HEK293T (cell line): ENCODE measurements at regions not wholly inside any gene's neighbourhood (a gene's known extent, or its start where the extent isn't known, plus 50 kb on each side); places are given as distances from the start of the nearest gene placed in this dataset.

ENCODE experiments used
- ARNT ChIP-seq: fragments of 450-650 bp; IDR thresholded peaks from 2 replicates; pipeline ENCODE4 v1.6.1; 2017; ENCODE audit warnings: mild to moderate bottlenecking
- BHLHE40 ChIP-seq: fragments of 450-650 bp; IDR thresholded peaks from 2 replicates; pipeline ENCODE4 v1.6.1; 2016; ENCODE audit warnings: mild to moderate bottlenecking, moderate library complexity, borderline replicate concordance
- CTBP1 ChIP-seq: fragments of 450-650 bp; IDR thresholded peaks from 2 replicates; pipeline ENCODE4 v1.6.1; 2016; ENCODE audit warnings: borderline replicate concordance
- FOXM1 ChIP-seq: fragments of 450-650 bp; IDR thresholded peaks from 2 replicates; pipeline ENCODE4 v1.6.1; 2017; ENCODE audit warnings: mild to moderate bottlenecking, borderline replicate concordance
- L3MBTL2 ChIP-seq: fragments of 450-650 bp; conservative IDR thresholded peaks from 2 replicates; pipeline ENCODE4 v1.6.1; 2016; ENCODE audit warnings: mild to moderate bottlenecking
- LEF1 ChIP-seq: fragments of 450-650 bp; IDR thresholded peaks from 2 replicates; pipeline ENCODE4 v1.6.1; 2017; ENCODE audit warnings: mild to moderate bottlenecking, borderline replicate concordance
- SP1 ChIP-seq: fragments of 450-650 bp; IDR thresholded peaks from 2 replicates; pipeline ENCODE4 v1.6.1; 2017
- SUZ12 ChIP-seq: fragments of 450-650 bp; IDR thresholded peaks from 2 replicates; pipeline ENCODE4 v1.6.1; 2016; ENCODE audit warnings: mild to moderate bottlenecking
- TARDBP ChIP-seq: fragments of 450-650 bp; IDR thresholded peaks from 2 replicates; pipeline ENCODE4 v1.6.1; 2016

- TF ChIP-seq TARDBP, result no peak
- TF ChIP-seq CTBP1, result no peak
- no peak for TF ChIP-seq SP1
- no peak for TF ChIP-seq SUZ12
- no peak for TF ChIP-seq BHLHE40
- no peak for TF ChIP-seq LEF1
- no peak for TF ChIP-seq ARNT
- TF ChIP-seq L3MBTL2, result no peak
- no peak for TF ChIP-seq FOXM1
Measured at GRCh38 chr5:130708754-130709153, 456.3 kb downstream of the HINT1 start.
